H1 (cell line): ENCODE measurements at regions not wholly inside any gene's neighbourhood (a gene's known extent, or its start where the extent isn't known, plus 50 kb on each side); places are given as distances from the start of the nearest gene placed in this dataset.

ENCODE experiments used
- BCL11A ChIP-seq, 2 experiments: IDR thresholded peaks; one replicate each; pipeline ENCODE4 v1.6.1; 2011; ENCODE audit warnings: low read depth in 2 of 2, low read length in 2 of 2, mild to moderate bottlenecking in 2 of 2
- CBX5 ChIP-seq: fragments of 300-800, 300-1000 bp; sonication (generic); IDR thresholded peaks from 2 replicates; pipeline ENCODE4 v1.7.1; 2016; ENCODE audit warnings: antibody characterized with exemption, low read length, low read depth
- CHD1 ChIP-seq: IDR thresholded peaks from 2 replicates; pipeline ENCODE4 v1.6.1; 2012; ENCODE audit warnings: low read depth, low read length, improper control_type of control experiment
- EZH2 ChIP-seq: fragments of 200-600 bp; sonication (generic); IDR thresholded peaks from 2 replicates; pipeline ENCODE4 v1.7.1; 2012; ENCODE audit warnings: low read depth, mild to moderate bottlenecking, moderate library complexity, low read length, inconsistent platforms; ENCODE audit not compliant: severe bottlenecking
- FOSL1 ChIP-seq: IDR thresholded peaks from 2 replicates; pipeline ENCODE4 v1.6.1; 2011; ENCODE audit warnings: mild to moderate bottlenecking, low read depth, low read length, moderate library complexity; ENCODE audit not compliant: insufficient read depth
- NRF1 ChIP-seq: IDR thresholded peaks from 2 replicates; pipeline ENCODE4 v1.6.1; 2011; ENCODE audit warnings: mild to moderate bottlenecking, low read depth, low read length, improper control_type of control experiment
- RAD21 ChIP-seq, 2 experiments: IDR thresholded peaks in 1 of 2; conservative IDR thresholded peaks in 1 of 2; 2 replicates each; pipeline ENCODE4 v1.6.1; 2011; ENCODE audit warnings: low read depth in 2 of 2, low read length in 2 of 2, improper control_type of control experiment in 1 of 2, inconsistent platforms in 1 of 2, mild to moderate bottlenecking in 1 of 2, moderate library complexity in 1 of 2
- RBBP5 ChIP-seq: IDR thresholded peaks from 2 replicates; pipeline ENCODE4 v1.7.1; 2012; ENCODE audit warnings: low read depth, mild to moderate bottlenecking, inconsistent platforms, low read length, moderate library complexity, borderline replicate concordance
- ZNF274 ChIP-seq: IDR thresholded peaks from 2 replicates; pipeline ENCODE4 v1.7.0; 2012; ENCODE audit warnings: low read length, borderline replicate concordance; ENCODE audit errors: extremely low read depth
- TF ChIP-seq, protein P1 (sequence below): fragments of 300-600 bp; sonication (generic); IDR thresholded peaks from 2 replicates; pipeline ENCODE4 v1.7.1; 2012; ENCODE audit warnings: low read length, moderate library complexity, mild to moderate bottlenecking, inconsistent platforms; ENCODE audit not compliant: insufficient replicate concordance

DNA sequence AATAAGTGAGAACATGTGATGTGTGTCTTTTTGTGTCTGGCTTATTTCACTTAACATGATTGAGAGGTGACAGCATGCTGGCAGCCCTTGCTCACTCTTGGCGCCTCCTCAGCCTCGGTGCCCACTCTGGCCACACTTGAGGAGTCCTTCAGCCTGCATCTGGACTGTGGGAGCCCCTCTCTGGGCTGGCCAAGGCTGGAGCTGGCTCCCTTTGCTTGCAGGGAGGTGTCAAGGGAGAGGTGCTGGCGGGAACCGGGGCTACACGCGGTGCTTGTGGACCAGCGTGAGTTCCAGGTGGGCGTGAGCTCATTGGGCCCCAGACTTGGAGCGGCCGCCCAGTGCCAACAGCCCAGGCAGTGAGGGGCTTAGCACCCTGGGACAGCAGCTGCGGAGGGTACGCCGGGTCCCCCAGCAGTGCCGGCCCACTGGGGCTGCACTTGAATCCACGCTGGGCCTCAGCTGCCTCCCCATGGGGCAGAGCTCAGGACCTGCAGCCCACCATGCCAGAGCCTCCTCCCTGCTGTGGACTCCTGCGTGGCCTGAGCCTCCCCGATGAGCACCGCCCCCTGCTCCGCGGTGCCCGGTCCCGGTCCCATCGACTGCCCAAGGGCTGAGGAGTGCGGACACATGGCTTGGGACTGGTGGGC, 658.6 kb downstream of the GRXCR1 start (continued):
- TF ChIP-seq, protein P1, sequence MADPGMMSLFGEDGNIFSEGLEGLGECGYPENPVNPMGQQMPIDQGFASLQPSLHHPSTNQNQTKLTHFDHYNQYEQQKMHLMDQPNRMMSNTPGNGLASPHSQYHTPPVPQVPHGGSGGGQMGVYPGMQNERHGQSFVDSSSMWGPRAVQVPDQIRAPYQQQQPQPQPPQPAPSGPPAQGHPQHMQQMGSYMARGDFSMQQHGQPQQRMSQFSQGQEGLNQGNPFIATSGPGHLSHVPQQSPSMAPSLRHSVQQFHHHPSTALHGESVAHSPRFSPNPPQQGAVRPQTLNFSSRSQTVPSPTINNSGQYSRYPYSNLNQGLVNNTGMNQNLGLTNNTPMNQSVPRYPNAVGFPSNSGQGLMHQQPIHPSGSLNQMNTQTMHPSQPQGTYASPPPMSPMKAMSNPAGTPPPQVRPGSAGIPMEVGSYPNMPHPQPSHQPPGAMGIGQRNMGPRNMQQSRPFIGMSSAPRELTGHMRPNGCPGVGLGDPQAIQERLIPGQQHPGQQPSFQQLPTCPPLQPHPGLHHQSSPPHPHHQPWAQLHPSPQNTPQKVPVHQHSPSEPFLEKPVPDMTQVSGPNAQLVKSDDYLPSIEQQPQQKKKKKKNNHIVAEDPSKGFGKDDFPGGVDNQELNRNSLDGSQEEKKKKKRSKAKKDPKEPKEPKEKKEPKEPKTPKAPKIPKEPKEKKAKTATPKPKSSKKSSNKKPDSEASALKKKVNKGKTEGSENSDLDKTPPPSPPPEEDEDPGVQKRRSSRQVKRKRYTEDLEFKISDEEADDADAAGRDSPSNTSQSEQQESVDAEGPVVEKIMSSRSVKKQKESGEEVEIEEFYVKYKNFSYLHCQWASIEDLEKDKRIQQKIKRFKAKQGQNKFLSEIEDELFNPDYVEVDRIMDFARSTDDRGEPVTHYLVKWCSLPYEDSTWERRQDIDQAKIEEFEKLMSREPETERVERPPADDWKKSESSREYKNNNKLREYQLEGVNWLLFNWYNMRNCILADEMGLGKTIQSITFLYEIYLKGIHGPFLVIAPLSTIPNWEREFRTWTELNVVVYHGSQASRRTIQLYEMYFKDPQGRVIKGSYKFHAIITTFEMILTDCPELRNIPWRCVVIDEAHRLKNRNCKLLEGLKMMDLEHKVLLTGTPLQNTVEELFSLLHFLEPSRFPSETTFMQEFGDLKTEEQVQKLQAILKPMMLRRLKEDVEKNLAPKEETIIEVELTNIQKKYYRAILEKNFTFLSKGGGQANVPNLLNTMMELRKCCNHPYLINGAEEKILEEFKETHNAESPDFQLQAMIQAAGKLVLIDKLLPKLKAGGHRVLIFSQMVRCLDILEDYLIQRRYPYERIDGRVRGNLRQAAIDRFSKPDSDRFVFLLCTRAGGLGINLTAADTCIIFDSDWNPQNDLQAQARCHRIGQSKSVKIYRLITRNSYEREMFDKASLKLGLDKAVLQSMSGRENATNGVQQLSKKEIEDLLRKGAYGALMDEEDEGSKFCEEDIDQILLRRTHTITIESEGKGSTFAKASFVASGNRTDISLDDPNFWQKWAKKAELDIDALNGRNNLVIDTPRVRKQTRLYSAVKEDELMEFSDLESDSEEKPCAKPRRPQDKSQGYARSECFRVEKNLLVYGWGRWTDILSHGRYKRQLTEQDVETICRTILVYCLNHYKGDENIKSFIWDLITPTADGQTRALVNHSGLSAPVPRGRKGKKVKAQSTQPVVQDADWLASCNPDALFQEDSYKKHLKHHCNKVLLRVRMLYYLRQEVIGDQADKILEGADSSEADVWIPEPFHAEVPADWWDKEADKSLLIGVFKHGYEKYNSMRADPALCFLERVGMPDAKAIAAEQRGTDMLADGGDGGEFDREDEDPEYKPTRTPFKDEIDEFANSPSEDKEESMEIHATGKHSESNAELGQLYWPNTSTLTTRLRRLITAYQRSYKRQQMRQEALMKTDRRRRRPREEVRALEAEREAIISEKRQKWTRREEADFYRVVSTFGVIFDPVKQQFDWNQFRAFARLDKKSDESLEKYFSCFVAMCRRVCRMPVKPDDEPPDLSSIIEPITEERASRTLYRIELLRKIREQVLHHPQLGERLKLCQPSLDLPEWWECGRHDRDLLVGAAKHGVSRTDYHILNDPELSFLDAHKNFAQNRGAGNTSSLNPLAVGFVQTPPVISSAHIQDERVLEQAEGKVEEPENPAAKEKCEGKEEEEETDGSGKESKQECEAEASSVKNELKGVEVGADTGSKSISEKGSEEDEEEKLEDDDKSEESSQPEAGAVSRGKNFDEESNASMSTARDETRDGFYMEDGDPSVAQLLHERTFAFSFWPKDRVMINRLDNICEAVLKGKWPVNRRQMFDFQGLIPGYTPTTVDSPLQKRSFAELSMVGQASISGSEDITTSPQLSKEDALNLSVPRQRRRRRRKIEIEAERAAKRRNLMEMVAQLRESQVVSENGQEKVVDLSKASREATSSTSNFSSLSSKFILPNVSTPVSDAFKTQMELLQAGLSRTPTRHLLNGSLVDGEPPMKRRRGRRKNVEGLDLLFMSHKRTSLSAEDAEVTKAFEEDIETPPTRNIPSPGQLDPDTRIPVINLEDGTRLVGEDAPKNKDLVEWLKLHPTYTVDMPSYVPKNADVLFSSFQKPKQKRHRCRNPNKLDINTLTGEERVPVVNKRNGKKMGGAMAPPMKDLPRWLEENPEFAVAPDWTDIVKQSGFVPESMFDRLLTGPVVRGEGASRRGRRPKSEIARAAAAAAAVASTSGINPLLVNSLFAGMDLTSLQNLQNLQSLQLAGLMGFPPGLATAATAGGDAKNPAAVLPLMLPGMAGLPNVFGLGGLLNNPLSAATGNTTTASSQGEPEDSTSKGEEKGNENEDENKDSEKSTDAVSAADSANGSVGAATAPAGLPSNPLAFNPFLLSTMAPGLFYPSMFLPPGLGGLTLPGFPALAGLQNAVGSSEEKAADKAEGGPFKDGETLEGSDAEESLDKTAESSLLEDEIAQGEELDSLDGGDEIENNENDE, result no peak
- no peak for TF ChIP-seq FOSL1
- no peak for TF ChIP-seq BCL11A (IDR thresholded peaks at IDR 0.05; ENCODE audit: low read depth in 2 of 2, low read length in 2 of 2)
- TF ChIP-seq EZH2, result no peak
- TF ChIP-seq CBX5, result no peak
- no peak for TF ChIP-seq RAD21 (IDR thresholded peaks at IDR 0.05 in 1 of 2, conservative IDR thresholded peaks at IDR 0.05 in 1 of 2; ENCODE audit: low read depth in 2 of 2, low read length in 2 of 2)
- TF ChIP-seq NRF1, result no peak
- TF ChIP-seq RBBP5, result no peak
- TF ChIP-seq CHD1, result no peak
- TF ChIP-seq ZNF274, result no peak
